WERI-Rb-1 (cell line): ENCODE measurements at regions not wholly inside any gene's neighbourhood (a gene's known extent, or its start where the extent isn't known, plus 50 kb on each side); places are given as distances from the start of the nearest gene placed in this dataset.

ENCODE experiments used
- DNase-seq: peaks from one replicate; pipeline ENCODE4 v3.0.0-alpha.2; 2020
- H3K27ac ChIP-seq: fragments of 250-450 bp; sonication (Bioruptor Pico); 2 replicates; pipeline ENCODE4 v1.5.1; 2020; ENCODE audit warnings: mild to moderate bottlenecking, moderate library complexity
- H3K27me3 ChIP-seq: fragments of 250-450 bp; sonication (Bioruptor Pico); 2 replicates; pipeline ENCODE4 v1.5.1; 2021; ENCODE audit warnings: mild to moderate bottlenecking, low read depth, moderate library complexity; ENCODE audit not compliant: insufficient read depth, severe bottlenecking
- H3K36me3 ChIP-seq: fragments of 250-450 bp; sonication (Bioruptor Pico); 2 replicates; pipeline ENCODE4 v1.5.1; 2020; ENCODE audit warnings: mild to moderate bottlenecking, moderate library complexity
- H3K4me3 ChIP-seq: 2 replicates; pipeline ENCODE4 v1.5.1; 2011; ENCODE audit warnings: low read depth, mild to moderate bottlenecking, control low read depth, low read length
- H3K9me3 ChIP-seq: fragments of 250-450 bp; sonication (Bioruptor Pico); 2 replicates; pipeline ENCODE4 v1.5.1; 2021; ENCODE audit warnings: mild to moderate bottlenecking, moderate library complexity; ENCODE audit not compliant: severe bottlenecking
- TF ChIP-seq, protein P1 (sequence below): IDR thresholded peaks from 2 replicates; pipeline ENCODE4 v1.5.1; 2011; ENCODE audit warnings: low read depth, mild to moderate bottlenecking, control low read depth, inconsistent platforms, low read length

DNA sequence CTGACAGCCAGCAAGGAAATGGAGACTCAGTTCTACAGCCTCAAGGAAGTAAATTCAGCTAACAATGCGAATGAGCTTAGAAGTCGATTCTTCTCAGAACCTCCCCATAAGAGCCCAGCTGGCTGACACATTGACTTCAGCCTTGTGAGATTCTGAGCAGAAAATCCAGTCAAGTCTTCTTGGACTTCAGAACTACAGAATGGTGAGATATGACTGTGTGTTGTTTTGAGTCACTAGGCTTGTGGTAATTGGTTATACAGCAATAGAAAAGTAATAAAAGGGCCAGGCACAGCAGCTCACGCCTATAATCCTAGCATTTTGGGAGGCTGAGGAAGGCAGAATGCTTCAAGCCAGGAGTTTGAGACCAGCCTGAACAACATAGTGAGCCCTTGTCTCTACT, 161.8 kb upstream of the IVNS1ABP start:
- H3K27me3 ChIP-seq: no peaks in the 10 kb centered on the region
- peaks cover 3% of the 10 kb centered on the region for H3K9me3 ChIP-seq
- DNase-seq: no peak
- no peaks in the 10 kb centered on the region for H3K36me3 ChIP-seq
- no peak overlapping the region for H3K4me3 ChIP-seq
- H3K27ac ChIP-seq: no peak overlapping the region; the same call in 1 of the 2 replicates
- TF ChIP-seq, protein P1, sequence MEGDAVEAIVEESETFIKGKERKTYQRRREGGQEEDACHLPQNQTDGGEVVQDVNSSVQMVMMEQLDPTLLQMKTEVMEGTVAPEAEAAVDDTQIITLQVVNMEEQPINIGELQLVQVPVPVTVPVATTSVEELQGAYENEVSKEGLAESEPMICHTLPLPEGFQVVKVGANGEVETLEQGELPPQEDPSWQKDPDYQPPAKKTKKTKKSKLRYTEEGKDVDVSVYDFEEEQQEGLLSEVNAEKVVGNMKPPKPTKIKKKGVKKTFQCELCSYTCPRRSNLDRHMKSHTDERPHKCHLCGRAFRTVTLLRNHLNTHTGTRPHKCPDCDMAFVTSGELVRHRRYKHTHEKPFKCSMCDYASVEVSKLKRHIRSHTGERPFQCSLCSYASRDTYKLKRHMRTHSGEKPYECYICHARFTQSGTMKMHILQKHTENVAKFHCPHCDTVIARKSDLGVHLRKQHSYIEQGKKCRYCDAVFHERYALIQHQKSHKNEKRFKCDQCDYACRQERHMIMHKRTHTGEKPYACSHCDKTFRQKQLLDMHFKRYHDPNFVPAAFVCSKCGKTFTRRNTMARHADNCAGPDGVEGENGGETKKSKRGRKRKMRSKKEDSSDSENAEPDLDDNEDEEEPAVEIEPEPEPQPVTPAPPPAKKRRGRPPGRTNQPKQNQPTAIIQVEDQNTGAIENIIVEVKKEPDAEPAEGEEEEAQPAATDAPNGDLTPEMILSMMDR: no peak

DNA sequence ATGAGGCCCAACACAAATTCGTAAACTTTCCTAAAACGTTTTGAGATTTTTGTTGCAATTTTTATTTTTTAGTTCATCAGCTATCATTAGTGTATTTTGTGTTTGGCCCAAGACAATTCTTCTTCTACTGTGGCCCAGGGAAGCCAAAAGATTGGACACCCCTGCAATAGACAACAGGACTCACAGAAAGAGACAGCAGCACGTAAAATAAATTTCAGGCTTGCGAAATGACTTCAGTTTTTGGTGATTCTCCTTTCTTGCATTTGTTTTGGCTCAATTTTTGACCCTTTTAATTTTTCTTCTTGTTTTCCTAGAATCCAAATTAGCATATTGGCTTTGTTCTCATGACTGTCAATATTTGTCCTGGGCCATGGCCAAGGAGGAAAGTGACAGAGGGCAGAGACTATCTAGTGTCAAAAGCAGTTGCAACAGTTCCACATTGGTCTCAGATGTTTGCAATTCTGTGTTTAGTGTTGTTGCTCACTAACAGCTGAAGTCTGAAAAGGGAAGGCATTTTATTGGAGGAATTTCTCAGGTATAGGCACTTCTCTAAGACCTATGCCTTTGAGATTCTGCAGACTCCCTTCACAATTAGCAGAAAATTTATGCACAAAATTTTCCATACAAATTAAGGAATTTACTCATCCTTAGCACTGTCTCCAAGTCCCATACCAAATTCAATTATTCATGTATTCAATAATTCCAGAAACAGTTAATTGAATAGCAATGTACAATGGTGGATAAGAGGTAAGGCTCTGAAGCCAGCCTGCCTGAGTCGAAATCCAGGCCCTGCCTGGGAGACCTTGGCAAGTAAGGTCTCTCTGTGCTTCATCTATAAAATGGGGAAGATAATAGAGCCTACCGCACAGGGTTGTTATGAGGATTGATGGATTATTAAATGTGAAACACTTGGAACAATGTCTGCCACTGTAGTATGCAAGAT, 160.9 kb upstream of the IVNS1ABP start:
- TF ChIP-seq, protein P1: no peak
- Histone ChIP-seq H3K27me3 (no peaks in the 10 kb centered on the region), H3K9me3 (peaks cover 3% of the 10 kb centered on the region), H3K36me3 (no peaks in the 10 kb centered on the region), H3K4me3 (no peak overlapping the region), H3K27ac (no peak overlapping the region)
- DNase-seq: no peak

DNA sequence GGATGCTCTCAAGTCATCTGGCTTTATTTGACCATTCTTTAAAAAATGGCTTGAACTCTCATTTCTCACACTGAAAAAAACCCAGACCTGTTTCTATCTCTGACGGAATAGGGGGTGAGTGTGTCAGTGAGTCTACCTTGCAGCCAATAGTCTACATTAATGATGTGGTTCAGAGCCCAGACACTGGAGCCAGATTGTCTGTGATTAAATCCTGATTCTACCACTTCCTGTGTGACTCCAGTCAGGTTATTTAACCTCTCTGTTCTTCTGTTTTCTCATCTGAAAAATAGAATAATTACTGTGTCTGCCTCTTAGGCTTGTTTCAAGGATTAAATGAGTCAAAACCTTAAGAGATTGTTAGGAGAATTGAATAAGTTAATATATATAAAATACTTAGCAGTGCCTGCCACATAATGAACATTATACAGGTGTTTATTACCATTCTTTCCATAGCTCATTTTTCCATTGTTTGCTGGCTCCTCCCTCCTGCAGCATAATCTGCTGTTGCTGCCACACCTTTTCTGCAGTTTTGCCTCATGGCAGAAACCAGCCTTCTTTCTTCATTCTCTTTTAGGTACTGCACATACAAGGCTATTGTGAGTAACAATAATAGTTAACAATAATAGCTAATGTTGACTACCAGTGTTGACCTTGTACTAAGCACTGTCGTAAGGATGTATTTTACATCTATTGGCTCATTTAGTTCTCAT, 157.6 kb upstream of the IVNS1ABP start:
- Histone ChIP-seq H3K4me3 (no peak overlapping the region), H3K27ac (no peak overlapping the region), H3K9me3 (no peaks in the 10 kb centered on the region), H3K36me3 (no peaks in the 10 kb centered on the region), H3K27me3 (no peaks in the 10 kb centered on the region)
- TF ChIP-seq, protein P1: no peak
- no peak for DNase-seq

- TF ChIP-seq, protein P1: no peak
- H3K27me3 ChIP-seq: no peaks in the 10 kb centered on the region
- no peak overlapping the region for H3K27ac ChIP-seq
- no peak overlapping the region for H3K4me3 ChIP-seq
- no peak for DNase-seq
- H3K36me3 ChIP-seq: no peaks in the 10 kb centered on the region
- H3K9me3 ChIP-seq: no peaks in the 10 kb centered on the region
Observed at GRCh38 chr1:185473186-185473585, 156.1 kb upstream of the IVNS1ABP start.

DNA sequence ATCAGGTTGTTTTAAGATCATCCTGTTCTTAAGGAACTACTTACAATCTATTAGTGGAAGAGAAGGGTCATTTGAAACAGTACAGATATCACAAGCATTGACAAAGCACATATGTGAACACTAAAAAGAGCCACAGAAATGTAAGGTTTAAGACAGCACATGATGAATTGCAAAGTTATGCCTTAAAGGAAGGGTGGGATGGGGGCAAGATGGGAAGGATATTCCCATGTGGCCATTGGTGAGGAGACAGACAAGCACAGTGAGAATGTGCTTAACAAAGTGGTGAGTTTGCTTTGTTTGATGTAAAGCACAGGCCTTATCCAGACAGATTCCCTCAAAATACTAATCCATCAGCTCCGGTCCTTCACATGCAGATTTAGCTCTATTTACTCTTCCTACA, 151.6 kb upstream of the IVNS1ABP start:
- Histone ChIP-seq H3K27ac (no peak overlapping the region), H3K9me3 (no peaks in the 10 kb centered on the region), H3K4me3 (no peak overlapping the region), H3K36me3 (no peaks in the 10 kb centered on the region), H3K27me3 (no peaks in the 10 kb centered on the region)
- TF ChIP-seq, protein P1: no peak
- DNase-seq: no peak
